ENCODE measurements at regions not wholly inside any gene's neighbourhood (a gene's known extent, or its start where the extent isn't known, plus 50 kb on each side); places are given as distances from the start of the nearest gene placed in this dataset.

- Histone ChIP-seq H3K4me3 (no peak overlapping the region), H3K36me3 (no peaks in the 10 kb centered on the region), H3K4me1 (no peaks in the 10 kb centered on the region), H3K27ac (no peak overlapping the region), H3K9me3 (no peaks in the 10 kb centered on the region), H3K27me3 (no peaks in the 10 kb centered on the region)
- TF ChIP-seq CTCF (IDR thresholded peaks at IDR 0.05) (no peak), EP300 (IDR thresholded peaks at IDR 0.05) (no peak), POLR2A (IDR thresholded peaks at IDR 0.05) (no peak), POLR2AphosphoS5 (IDR thresholded peaks at IDR 0.05) (no peak)
- ATAC-seq = no peak
- 28 to 36% methylated on average over 3 to 4 of the region's 4 CpGs for WGBS, 2 donors (ENCODE audit: low coverage in 1 of 2)
Observed at GRCh38 chr18:4599312-4599711, 144.2 kb upstream of the DLGAP1 start.

GRCh38 chr18:4597301-4597700, 142.2 kb upstream of the DLGAP1 start:
- H3K9me3 ChIP-seq = no peaks in the 10 kb centered on the region
- no peaks in the 10 kb centered on the region for H3K27me3 ChIP-seq
- 72 to 89% methylated on average over 3 of the region's 3 CpGs for WGBS, 2 donors (ENCODE audit: low coverage in 1 of 2)
- TF ChIP-seq CTCF (IDR thresholded peaks at IDR 0.05) (no peak), EP300 (IDR thresholded peaks at IDR 0.05) (no peak), POLR2A (IDR thresholded peaks at IDR 0.05) (no peak), POLR2AphosphoS5 (IDR thresholded peaks at IDR 0.05) (no peak)
- H3K27ac ChIP-seq = no peak overlapping the region
- no peaks in the 10 kb centered on the region for H3K4me1 ChIP-seq
- H3K4me3 ChIP-seq = no peak overlapping the region
- no peak for ATAC-seq
- no peaks in the 10 kb centered on the region for H3K36me3 ChIP-seq

GRCh38 chr18:4593895-4594294, 138.8 kb upstream of the DLGAP1 start:
- no peaks in the 10 kb centered on the region for H3K4me1 ChIP-seq
- H3K27me3 ChIP-seq = no peaks in the 10 kb centered on the region
- ATAC-seq = no peak
- H3K9me3 ChIP-seq = no peaks in the 10 kb centered on the region
- no peaks in the 10 kb centered on the region for H3K36me3 ChIP-seq
- H3K4me3 ChIP-seq = no peak overlapping the region
- no peak for TF ChIP-seq POLR2A (IDR thresholded peaks at IDR 0.05)
- no peak for TF ChIP-seq EP300 (IDR thresholded peaks at IDR 0.05)
- TF ChIP-seq POLR2AphosphoS5 (IDR thresholded peaks at IDR 0.05) = no peak
- TF ChIP-seq CTCF (IDR thresholded peaks at IDR 0.05) = no peak
- 69% methylated on average over 1 of the region's 1 CpG; no CpG with 5 or more reads in 1 of the 2 donors for WGBS, 2 donors (ENCODE audit: low coverage in 1 of 2)
- no peak overlapping the region for H3K27ac ChIP-seq

- 70 to 85% methylated on average over 4 of the region's 4 CpGs for WGBS, 2 donors (ENCODE audit: low coverage in 1 of 2)
- Histone ChIP-seq H3K36me3 (no peaks in the 10 kb centered on the region), H3K4me3 (no peak overlapping the region), H3K4me1 (no peaks in the 10 kb centered on the region), H3K27ac (no peak overlapping the region), H3K27me3 (no peaks in the 10 kb centered on the region), H3K9me3 (no peaks in the 10 kb centered on the region)
- no peak for ATAC-seq
- no peak for TF ChIP-seq CTCF (IDR thresholded peaks at IDR 0.05)
Observed at GRCh38 chr18:4593459-4593858, 138.4 kb upstream of the DLGAP1 start.

DNA sequence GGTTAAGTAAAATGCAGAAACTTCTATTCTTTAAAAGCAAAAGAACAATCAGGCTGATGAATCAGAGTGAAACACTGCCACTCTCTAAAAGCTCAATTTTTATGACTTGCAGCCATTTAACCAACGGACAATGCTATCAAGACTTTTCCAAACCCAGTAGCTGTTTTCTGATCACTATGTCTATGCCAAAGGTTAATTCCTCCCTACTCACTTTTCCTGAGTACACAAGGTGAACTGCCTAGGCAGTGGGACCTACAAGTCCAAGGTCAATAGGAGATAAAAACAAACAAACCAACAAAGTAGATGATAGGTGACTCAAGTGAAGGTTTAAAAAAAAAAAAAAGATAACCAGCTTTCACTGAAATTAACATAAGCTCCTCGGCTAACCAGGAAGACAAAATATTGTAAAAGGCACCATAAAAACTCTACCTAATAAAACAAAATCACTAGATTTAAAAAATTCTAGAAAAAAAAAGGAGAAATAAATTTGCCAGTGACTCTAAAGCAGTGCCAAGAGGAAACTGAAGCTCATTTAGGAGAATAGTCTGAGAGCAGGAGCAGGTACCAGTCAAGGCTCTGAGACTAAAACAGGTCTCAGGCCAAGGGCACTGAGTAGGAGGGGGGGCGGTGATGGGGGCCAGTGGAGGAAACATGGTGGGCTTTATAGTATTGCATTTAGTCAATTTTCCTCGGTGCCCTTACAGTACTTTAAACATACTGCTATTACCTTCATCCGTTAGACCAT, 134.1 kb upstream of the DLGAP1 start:
- Histone ChIP-seq H3K4me3 (no peak overlapping the region), H3K27ac (no peak overlapping the region), H3K9me3 (no peaks in the 10 kb centered on the region), H3K27me3 (no peaks in the 10 kb centered on the region), H3K4me1 (no peaks in the 10 kb centered on the region), H3K36me3 (no peaks in the 10 kb centered on the region)
- no peak for ATAC-seq
- TF ChIP-seq EP300 (IDR thresholded peaks at IDR 0.05) (no peak), POLR2A (IDR thresholded peaks at IDR 0.05) (no peak), POLR2AphosphoS5 (IDR thresholded peaks at IDR 0.05) (no peak), CTCF (IDR thresholded peaks at IDR 0.05) (no peak)
- WGBS, 2 donors (ENCODE audit: low coverage in 1 of 2) = 68 to 76% methylated on average over 5 of the region's 5 CpGs
